ENCODE measurements at regions not wholly inside any gene's neighbourhood (a gene's known extent, or its start where the extent isn't known, plus 50 kb on each side); places are given as distances from the start of the nearest gene placed in this dataset.

- no peaks in the 10 kb centered on the region for H3K36me3 ChIP-seq
- intact Hi-C loops (cut with DNase I) = no loop called here
- ATAC-seq (peak; percentile 76 to 86), DNase-seq (no peak)
- no peak overlapping the region for H3K4me3 ChIP-seq
- no peaks in the 10 kb centered on the region for H3K9me3 ChIP-seq
- H3K27ac ChIP-seq = no peak overlapping the region
- no peaks in the 10 kb centered on the region for H3K27me3 ChIP-seq (ENCODE audit: low read depth)
- no peak for TF ChIP-seq CTCF (IDR thresholded peaks at IDR 0.05)
- H3K4me1 ChIP-seq = peaks cover 9% of the 10 kb centered on the region
Measured at GRCh38 chr14:53496668-53497067, 343.5 kb upstream of the DDHD1 start.

GRCh38 chr14:53495846-53496343, 342.8 kb upstream of the DDHD1 start:
- H3K4me1 ChIP-seq = peaks cover 5% of the 10 kb centered on the region
- TF ChIP-seq CTCF (IDR thresholded peaks at IDR 0.05) = no peak
- intact Hi-C loops (cut with DNase I) = no loop called here
- H3K36me3 ChIP-seq = no peaks in the 10 kb centered on the region
- H3K9me3 ChIP-seq = no peaks in the 10 kb centered on the region
- no peak overlapping the region for H3K4me3 ChIP-seq
- ATAC-seq = no peak
- no peak overlapping the region for H3K27ac ChIP-seq
- DNase-seq = no peak
- H3K27me3 ChIP-seq (ENCODE audit: low read depth) = no peaks in the 10 kb centered on the region

DNA sequence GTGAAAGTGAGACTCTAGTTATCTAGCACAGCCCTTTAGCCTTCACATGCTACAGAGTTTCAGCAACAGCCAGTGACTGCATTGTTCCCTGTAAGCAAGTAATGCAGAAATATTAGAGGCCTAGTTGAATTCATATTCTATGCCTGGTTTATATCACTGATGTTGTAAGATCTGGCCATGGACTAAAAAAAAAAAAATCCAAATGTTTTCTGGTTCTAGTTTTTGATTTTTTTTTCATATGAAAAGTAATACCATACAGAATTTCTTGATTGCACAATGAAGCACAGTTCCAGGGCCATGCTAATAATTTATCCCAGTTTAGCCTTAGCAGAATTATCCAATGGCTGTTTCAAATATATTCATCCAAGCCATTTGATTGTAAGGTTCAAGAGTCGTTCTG, 341.5 kb upstream of the DDHD1 start:
- no peaks in the 10 kb centered on the region for H3K36me3 ChIP-seq
- H3K27ac ChIP-seq = no peak overlapping the region
- no peaks in the 10 kb centered on the region for H3K9me3 ChIP-seq
- no peaks in the 10 kb centered on the region for H3K27me3 ChIP-seq (ENCODE audit: low read depth)
- peaks cover 5% of the 10 kb centered on the region for H3K4me1 ChIP-seq
- ATAC-seq (no peak), DNase-seq (no peak)
- H3K4me3 ChIP-seq = no peak overlapping the region
- intact Hi-C loops (cut with DNase I) = no loop called here
- no peak for TF ChIP-seq CTCF (IDR thresholded peaks at IDR 0.05)

GRCh38 chr14:53493860-53494259, 340.7 kb upstream of the DDHD1 start:
- Histone ChIP-seq H3K9me3 (no peaks in the 10 kb centered on the region), H3K27ac (no peak overlapping the region), H3K36me3 (no peaks in the 10 kb centered on the region), H3K4me3 (no peak overlapping the region), H3K4me1 (peaks cover 5% of the 10 kb centered on the region), H3K27me3 (ENCODE audit: low read depth) (no peaks in the 10 kb centered on the region)
- no peak for DNase-seq
- intact Hi-C loops (cut with DNase I) = no loop called here
- no peak for ATAC-seq
- TF ChIP-seq CTCF (IDR thresholded peaks at IDR 0.05) = no peak

GRCh38 chr14:53493320-53493719, 340.2 kb upstream of the DDHD1 start:
- no peak for ATAC-seq
- intact Hi-C loops (cut with DNase I) = no loop called here
- H3K4me1 ChIP-seq = peaks cover 5% of the 10 kb centered on the region

More at GRCh38 chr14:53493320-53493719, 340.2 kb upstream of the DDHD1 start:
- Histone ChIP-seq H3K4me3 (no peak overlapping the region), H3K36me3 (no peaks in the 10 kb centered on the region), H3K27me3 (ENCODE audit: low read depth) (no peaks in the 10 kb centered on the region), H3K27ac (no peak overlapping the region), H3K9me3 (no peaks in the 10 kb centered on the region)
- TF ChIP-seq CTCF (IDR thresholded peaks at IDR 0.05) = no peak
- DNase-seq = no peak
